ENCODE measurements at regions not wholly inside any gene's neighbourhood (a gene's known extent, or its start where the extent isn't known, plus 50 kb on each side); places are given as distances from the start of the nearest gene placed in this dataset.

DNA sequence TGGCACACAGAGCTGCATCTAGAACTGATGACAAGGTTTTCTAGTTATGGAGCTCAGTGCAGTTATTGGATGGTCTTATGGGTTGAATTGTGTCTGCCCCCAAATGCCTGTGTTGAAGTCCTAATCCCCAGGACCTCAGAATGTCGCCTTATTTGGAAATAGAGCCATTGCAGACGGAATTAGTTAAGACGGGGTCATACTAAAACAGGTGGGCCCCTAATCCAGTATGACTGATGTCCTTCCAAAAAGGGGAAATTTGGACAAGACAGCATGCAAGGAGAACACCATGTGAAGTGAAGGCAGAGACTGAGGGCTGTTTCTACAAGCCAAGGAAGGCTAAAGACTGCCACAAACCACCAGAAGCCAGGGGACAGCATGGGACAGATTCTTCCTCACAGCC, 148.7 kb downstream of the KCTD12 start:
- Histone ChIP-seq H3K27me3 (ENCODE audit: insufficient read depth, low read length) (peaks cover 3% of the 10 kb centered on the region), H3K4me2 (ENCODE audit: low read length) (no peak overlapping the region), H3K4me1 (ENCODE audit: insufficient read depth, low read length) (no peaks in the 10 kb centered on the region), H3K36me3 (ENCODE audit: insufficient read depth, low read length) (no peaks in the 10 kb centered on the region), H3K9me3 (ENCODE audit: insufficient read depth, low read depth, low read length) (no peaks in the 10 kb centered on the region), H3K9ac (ENCODE audit: low read length) (no peak overlapping the region), H2AFZ (ENCODE audit: low read depth, low read length) (no peak overlapping the region), H3K4me3 (ENCODE audit: insufficient read depth, low read depth, low read length) (no peak overlapping the region), H4K20me1 (ENCODE audit: insufficient read depth, low read length) (no peaks in the 10 kb centered on the region), H3K79me2 (ENCODE audit: insufficient read depth, low read length) (no peaks in the 10 kb centered on the region), H3K27ac (ENCODE audit: low read depth, low read length) (no peak overlapping the region)
- Mint-ChIP-seq H3K4me3 (ENCODE audit: unreplicated experiment) (no peak overlapping the region), H3K27me3 (ENCODE audit: low read depth, unreplicated experiment) (no peaks in the 10 kb centered on the region), H3K9me3 (ENCODE audit: unreplicated experiment) (peaks cover 6% of the 10 kb centered on the region), H3K27ac (ENCODE audit: unreplicated experiment) (no peak overlapping the region), H3K36me3 (ENCODE audit: low read depth, unreplicated experiment) (no peaks in the 10 kb centered on the region), H3K4me1 (ENCODE audit: low read depth, unreplicated experiment) (peaks cover 7% of the 10 kb centered on the region)
- no peak for FAIRE-seq
- DNase-seq (ENCODE audit: low read depth), result no peak
- no peak for TF ChIP-seq EZH2 (IDR thresholded peaks at IDR 0.05; ENCODE audit: insufficient read depth, low read length)
- TF ChIP-seq, protein P1, sequence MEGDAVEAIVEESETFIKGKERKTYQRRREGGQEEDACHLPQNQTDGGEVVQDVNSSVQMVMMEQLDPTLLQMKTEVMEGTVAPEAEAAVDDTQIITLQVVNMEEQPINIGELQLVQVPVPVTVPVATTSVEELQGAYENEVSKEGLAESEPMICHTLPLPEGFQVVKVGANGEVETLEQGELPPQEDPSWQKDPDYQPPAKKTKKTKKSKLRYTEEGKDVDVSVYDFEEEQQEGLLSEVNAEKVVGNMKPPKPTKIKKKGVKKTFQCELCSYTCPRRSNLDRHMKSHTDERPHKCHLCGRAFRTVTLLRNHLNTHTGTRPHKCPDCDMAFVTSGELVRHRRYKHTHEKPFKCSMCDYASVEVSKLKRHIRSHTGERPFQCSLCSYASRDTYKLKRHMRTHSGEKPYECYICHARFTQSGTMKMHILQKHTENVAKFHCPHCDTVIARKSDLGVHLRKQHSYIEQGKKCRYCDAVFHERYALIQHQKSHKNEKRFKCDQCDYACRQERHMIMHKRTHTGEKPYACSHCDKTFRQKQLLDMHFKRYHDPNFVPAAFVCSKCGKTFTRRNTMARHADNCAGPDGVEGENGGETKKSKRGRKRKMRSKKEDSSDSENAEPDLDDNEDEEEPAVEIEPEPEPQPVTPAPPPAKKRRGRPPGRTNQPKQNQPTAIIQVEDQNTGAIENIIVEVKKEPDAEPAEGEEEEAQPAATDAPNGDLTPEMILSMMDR (IDR thresholded peaks at IDR 0.05; ENCODE audit: insufficient read depth, low read depth, low read length), result no peak

DNA sequence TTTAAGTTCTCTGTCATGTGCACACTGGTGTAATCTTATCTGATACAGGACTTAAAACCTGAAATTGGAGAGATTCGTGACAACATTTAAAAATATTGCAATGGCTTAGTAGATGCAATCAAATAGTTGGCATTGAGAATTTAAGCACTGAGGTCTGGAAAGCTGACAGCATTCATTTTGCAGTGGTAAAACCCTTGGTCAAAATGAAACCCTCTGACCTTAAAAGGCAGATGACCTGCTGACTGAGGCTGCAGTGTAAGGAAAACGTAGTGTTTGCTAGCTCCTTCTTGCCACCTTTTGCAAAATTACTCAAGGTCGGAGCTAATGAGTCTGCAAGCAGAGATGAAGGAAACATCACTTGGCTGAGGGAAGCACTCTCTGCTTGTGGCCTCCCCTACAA, 150.6 kb downstream of the KCTD12 start:
- H3K9ac ChIP-seq (ENCODE audit: low read length), result no peak overlapping the region
- no peak overlapping the region for H2AFZ ChIP-seq (ENCODE audit: low read depth, low read length)

DNA sequence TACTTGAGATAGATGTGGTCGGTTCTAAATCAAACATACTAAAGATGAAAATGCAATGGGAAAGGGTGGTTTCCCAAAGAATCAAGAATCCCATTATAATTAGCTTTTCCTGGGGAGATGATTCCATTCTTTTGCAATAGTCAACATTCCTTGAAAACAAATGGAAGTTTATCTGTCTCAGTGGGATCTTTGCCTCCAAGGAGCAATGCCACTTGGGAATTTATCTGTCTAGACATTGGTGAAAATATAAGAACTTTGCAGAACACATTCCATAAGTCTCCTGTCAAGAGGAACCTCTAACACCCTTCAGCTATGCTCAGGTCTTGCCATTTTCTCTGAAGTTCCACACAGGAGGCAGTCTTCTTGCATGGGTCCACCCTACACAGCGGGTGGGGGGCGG, 152.5 kb downstream of the KCTD12 start:
- H3K9ac ChIP-seq (ENCODE audit: low read length), result no peak overlapping the region
- TF ChIP-seq, protein P1 (IDR thresholded peaks at IDR 0.05; ENCODE audit: insufficient read depth, low read depth, low read length), result no peak
- no peak for TF ChIP-seq EZH2 (IDR thresholded peaks at IDR 0.05; ENCODE audit: insufficient read depth, low read length)
- no peak overlapping the region for H3K4me3 ChIP-seq (ENCODE audit: insufficient read depth, low read depth, low read length)
- no peak overlapping the region for H2AFZ ChIP-seq (ENCODE audit: low read depth, low read length)
- Mint-ChIP-seq H3K4me1 (ENCODE audit: low read depth, unreplicated experiment) (peaks cover 7% of the 10 kb centered on the region), H3K27me3 (ENCODE audit: low read depth, unreplicated experiment) (no peaks in the 10 kb centered on the region), H3K9me3 (ENCODE audit: unreplicated experiment) (peaks cover 1% of the 10 kb centered on the region), H3K4me3 (ENCODE audit: unreplicated experiment) (no peak overlapping the region), H3K27ac (ENCODE audit: unreplicated experiment) (no peak overlapping the region), H3K36me3 (ENCODE audit: low read depth, unreplicated experiment) (no peaks in the 10 kb centered on the region)
- H4K20me1 ChIP-seq (ENCODE audit: insufficient read depth, low read length), result no peaks in the 10 kb centered on the region
- FAIRE-seq, result no peak
- no peaks in the 10 kb centered on the region for H3K36me3 ChIP-seq (ENCODE audit: insufficient read depth, low read length)
- no peak overlapping the region for H3K4me2 ChIP-seq (ENCODE audit: low read length)
- DNase-seq (ENCODE audit: low read depth), result no peak
- no peak overlapping the region for H3K27ac ChIP-seq (ENCODE audit: low read depth, low read length)
- no peaks in the 10 kb centered on the region for H3K27me3 ChIP-seq (ENCODE audit: insufficient read depth, low read length)
- no peaks in the 10 kb centered on the region for H3K4me1 ChIP-seq (ENCODE audit: insufficient read depth, low read length)
- H3K79me2 ChIP-seq (ENCODE audit: insufficient read depth, low read length), result no peaks in the 10 kb centered on the region
- H3K9me3 ChIP-seq (ENCODE audit: insufficient read depth, low read depth, low read length), result no peaks in the 10 kb centered on the region

More for the DNA sequence above, 150.6 kb downstream of the KCTD12 start:
- no peak overlapping the region for H3K4me2 ChIP-seq (ENCODE audit: low read length)
- Mint-ChIP-seq H3K4me3 (ENCODE audit: unreplicated experiment) (no peak overlapping the region), H3K36me3 (ENCODE audit: low read depth, unreplicated experiment) (no peaks in the 10 kb centered on the region), H3K27me3 (ENCODE audit: low read depth, unreplicated experiment) (no peaks in the 10 kb centered on the region), H3K4me1 (ENCODE audit: low read depth, unreplicated experiment) (peaks cover 7% of the 10 kb centered on the region), H3K27ac (ENCODE audit: unreplicated experiment) (no peak overlapping the region), H3K9me3 (ENCODE audit: unreplicated experiment) (no peaks in the 10 kb centered on the region)
- DNase-seq (ENCODE audit: low read depth) (no peak), FAIRE-seq (no peak)
- H3K9me3 ChIP-seq (ENCODE audit: insufficient read depth, low read depth, low read length), result no peaks in the 10 kb centered on the region
- peaks cover 3% of the 10 kb centered on the region for H3K27me3 ChIP-seq (ENCODE audit: insufficient read depth, low read length)
- TF ChIP-seq, protein P1 (IDR thresholded peaks at IDR 0.05; ENCODE audit: insufficient read depth, low read depth, low read length), result no peak
- TF ChIP-seq EZH2 (IDR thresholded peaks at IDR 0.05; ENCODE audit: insufficient read depth, low read length), result no peak
- no peaks in the 10 kb centered on the region for H4K20me1 ChIP-seq (ENCODE audit: insufficient read depth, low read length)
- no peaks in the 10 kb centered on the region for H3K4me1 ChIP-seq (ENCODE audit: insufficient read depth, low read length)
- H3K36me3 ChIP-seq (ENCODE audit: insufficient read depth, low read length), result no peaks in the 10 kb centered on the region
- no peak overlapping the region for H3K4me3 ChIP-seq (ENCODE audit: insufficient read depth, low read depth, low read length)
- H3K79me2 ChIP-seq (ENCODE audit: insufficient read depth, low read length), result no peaks in the 10 kb centered on the region
- no peak overlapping the region for H3K27ac ChIP-seq (ENCODE audit: low read depth, low read length)
